ENCODE measurements at regions not wholly inside any gene's neighbourhood (a gene's known extent, or its start where the extent isn't known, plus 50 kb on each side); places are given as distances from the start of the nearest gene placed in this dataset.
"Not testable (repeated sequence)": the region's sequence is repeated elsewhere in the genome, so short reads cannot be mapped to it uniquely, and the experiment has no call there.

GRCh38 chr12:94836952-94837670, 166.4 kb downstream of the NDUFA12 start:
- not testable (repeated sequence) for TF ChIP-seq POLR2AphosphoS5 (IDR thresholded peaks at IDR 0.05; ENCODE audit: borderline replicate concordance, low read depth, low read length); EZH2 (IDR thresholded peaks at IDR 0.05)

Measured in SK-N-MC (cell line).